Hematopoietic multipotent progenitor cell (in vitro differentiated cells): ENCODE measurements at regions not wholly inside any gene's neighbourhood (a gene's known extent, or its start where the extent isn't known, plus 50 kb on each side); places are given as distances from the start of the nearest gene placed in this dataset.

ENCODE experiments used
- DNase-seq, 3 donors: peaks; one replicate each; pipeline ENCODE4 v3.0.0-alpha.2; 2011 to 2015; ENCODE audit warnings: low read depth in 2 of 3, low spot score in 2 of 3

DNA sequence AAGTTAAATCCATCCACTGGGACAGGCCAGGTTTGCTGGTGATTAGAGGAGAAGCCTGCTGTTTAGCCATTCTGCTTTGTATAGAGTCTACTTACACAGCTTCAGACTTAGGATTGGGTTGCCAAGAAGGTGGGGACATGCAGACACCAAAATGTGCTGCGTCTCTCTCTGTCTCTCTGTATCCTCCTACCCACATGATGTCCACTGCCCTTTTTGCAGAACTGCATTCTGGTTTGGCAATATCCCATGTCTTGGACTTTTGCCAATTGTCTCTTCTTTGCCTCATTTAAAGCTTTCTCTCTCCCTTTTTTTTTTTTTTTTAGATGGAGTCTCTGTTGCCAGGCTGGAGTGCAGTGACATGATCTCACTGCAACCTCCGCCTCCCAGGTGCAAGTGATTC is 261.1 kb upstream of the FN1 start:
- DNase-seq = no peak

GRCh38 chr2:215695861-215696260 is 260.0 kb upstream of the FN1 start:
- DNase-seq = no peak

DNA sequence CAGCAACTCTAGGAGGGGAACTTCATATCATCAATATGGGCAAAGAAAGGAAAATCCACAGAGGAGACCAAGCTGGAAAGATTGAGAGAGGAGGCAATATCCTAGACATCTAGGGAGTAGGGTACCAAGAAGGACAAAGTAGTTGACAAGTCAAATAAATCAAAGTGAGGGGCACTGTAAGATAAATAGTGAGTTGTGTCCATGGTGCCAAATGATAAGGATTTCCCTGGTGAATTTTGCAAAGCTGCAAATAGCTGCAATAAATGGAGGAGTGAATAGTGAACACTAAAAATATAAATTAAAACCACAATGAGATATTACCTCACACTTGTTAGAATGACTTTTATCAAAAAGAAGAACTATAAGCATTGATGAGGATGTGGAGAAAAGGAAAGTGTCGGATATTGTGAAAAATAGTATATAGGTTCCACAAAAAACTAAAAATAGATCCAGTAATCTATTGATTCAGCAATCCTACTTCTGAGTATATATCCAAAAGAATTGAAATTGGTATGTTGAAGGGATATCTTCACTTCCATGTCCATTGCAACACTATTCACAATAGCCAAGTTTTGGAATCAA is 258.2 kb upstream of the FN1 start:
- DNase-seq = no peak

DNA sequence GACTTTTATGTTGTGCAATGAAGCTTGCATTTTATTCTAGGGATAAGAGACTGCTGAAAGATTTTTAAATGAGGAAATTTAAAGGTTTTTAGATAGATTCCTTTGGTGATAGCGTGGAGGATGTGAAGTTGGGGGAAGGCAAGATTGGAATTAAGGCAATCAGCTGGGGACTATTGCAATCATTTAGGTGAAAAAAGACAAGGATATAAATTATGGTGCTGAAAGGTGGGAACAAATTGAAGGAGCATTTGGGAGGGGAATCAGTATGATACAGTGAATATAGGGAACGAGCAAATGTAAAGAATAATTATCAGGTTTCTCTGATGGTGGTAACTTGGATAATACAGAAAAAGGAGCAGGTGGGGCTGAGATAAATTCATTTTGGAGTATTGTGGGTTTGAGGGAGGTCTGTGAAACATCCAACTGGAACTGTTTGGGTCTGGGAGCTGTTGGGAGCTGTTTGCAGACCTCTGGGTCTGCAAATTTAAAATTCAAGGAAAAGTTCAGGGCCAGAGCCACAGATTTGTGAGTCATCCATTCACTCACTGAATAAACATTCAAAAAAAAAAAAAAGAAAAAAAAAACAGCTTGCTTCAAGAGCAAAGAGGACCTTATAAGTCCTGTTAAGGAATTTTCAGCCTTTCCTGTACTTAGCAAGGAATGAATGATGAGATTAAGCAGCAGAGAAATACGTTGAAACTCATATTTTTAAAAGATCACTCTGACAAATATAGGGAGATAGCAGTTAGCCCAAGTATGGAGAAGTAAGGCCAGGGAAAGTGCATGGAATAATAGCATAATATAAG is 257.5 kb upstream of the FN1 start:
- DNase-seq = no peak

GRCh38 chr2:215692387-215693079 is 256.7 kb upstream of the FN1 start:
- no peak for DNase-seq

- DNase-seq = no peak
Measured at GRCh38 chr2:215691346-215691745, 255.5 kb upstream of the FN1 start.

DNA sequence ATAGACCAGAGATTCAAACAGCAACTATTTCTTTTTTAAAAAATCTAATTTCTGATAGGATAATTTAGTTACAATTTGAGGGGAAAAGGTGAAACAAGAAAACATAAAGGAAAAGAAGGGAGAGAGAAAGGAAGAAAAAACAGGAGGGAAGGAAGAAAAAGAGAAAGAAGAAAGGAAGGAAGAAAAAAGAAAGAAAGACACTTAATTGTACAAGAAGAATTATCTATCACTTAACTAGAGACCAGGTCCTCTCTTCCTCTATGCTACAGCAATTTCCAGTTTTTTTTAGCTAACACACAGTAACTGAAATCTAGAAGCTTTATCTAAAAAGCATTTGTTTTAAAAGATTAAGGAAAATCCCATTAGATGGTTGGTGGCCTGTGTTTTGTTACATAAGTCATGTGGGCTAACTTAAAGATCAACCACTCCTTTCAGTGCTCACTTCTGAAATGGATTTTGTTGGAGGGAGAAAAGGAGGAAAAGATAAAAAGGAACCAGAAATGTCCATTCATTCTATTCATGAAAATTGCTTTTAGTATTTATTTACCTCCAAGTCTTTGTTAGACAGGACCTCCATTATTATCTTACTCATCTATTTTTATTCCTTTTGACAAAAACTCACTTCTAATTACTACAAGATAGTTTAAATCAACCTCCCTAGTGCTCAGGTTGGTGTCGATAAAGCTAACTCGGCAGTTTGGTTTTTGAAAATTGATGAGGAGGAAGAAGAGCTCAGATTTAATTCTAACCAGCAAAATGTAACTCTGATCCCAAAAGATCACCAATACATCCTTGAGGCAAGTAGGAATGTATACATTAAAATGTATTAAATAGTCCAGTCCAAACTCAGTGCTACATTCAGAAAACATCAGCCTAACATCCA is 251.5 kb upstream of the FN1 start:
- no peak for DNase-seq

DNA sequence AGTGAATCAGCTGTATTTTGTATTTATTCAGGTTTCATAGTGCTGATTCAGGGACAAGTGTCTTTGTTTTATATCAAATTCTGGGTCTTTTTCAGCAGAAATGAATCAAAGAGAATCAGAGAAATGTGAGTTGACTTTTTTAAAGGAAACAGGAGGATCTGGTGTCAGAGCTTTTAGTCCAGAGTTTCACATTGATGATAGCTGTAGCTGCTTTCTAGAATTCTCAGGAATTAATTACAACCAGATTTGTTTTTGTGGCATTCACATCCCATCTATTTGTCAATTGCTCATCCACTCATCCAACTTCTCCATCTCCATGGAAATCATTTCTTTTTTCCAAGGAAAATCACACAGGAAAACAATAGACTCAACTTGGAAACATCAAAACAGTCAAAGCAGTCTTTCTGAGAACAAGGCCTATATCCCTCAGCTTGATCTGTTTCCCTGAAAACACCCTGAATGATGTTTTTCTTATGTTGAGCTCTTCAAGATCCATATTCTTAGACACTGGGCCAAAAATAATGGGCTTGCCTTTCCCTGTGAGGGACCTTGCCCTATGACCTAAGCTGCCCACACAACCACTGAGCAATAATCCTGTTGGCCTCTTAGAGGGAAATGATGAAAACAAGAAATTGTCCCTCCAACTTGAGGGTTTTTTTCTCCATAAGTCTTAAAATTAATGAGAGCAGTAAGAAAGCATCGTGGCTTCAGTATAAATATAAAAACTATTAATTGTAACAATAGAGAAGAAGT is 249.5 kb upstream of the FN1 start:
- DNase-seq = no peak

DNA sequence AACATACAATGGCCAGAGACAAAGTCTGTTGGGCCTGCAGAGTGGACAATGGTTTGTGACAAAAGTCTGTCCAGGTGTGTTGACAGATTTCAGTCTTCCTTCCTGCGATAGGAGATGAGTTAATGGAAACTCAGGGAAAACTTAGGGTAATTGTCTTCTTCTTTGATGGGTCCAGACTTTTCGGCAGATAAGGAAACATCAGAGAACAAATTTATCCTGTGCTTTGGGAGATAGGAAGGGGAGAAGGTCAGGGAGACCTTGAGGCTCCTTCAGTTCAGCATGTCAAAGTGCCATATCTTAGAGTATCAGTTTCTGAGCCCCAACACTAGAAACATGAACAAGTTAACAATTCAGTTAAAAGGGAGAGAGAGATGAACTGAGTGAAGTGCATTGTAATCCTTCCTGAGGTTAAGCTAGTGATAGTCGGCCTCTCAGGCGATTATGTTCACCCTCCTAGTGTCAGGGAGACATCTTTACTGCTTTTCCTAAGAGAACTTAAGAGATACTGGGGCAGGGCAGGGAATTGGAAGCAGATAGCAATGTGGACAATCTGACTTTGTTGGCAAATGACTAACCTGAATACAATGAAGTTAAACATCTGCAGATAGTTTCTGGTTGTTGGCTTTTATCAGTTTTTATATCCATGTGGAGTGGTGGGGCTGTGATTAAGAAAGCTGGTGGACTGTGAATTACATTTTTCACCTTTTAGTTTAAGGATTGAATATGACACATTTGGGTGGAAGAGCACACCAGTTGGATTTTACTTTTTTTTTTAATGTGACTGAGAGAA is 248.8 kb upstream of the FN1 start:
- DNase-seq = no peak

GRCh38 chr2:215683295-215683694 is 247.4 kb upstream of the FN1 start:
- DNase-seq = no peak

DNA sequence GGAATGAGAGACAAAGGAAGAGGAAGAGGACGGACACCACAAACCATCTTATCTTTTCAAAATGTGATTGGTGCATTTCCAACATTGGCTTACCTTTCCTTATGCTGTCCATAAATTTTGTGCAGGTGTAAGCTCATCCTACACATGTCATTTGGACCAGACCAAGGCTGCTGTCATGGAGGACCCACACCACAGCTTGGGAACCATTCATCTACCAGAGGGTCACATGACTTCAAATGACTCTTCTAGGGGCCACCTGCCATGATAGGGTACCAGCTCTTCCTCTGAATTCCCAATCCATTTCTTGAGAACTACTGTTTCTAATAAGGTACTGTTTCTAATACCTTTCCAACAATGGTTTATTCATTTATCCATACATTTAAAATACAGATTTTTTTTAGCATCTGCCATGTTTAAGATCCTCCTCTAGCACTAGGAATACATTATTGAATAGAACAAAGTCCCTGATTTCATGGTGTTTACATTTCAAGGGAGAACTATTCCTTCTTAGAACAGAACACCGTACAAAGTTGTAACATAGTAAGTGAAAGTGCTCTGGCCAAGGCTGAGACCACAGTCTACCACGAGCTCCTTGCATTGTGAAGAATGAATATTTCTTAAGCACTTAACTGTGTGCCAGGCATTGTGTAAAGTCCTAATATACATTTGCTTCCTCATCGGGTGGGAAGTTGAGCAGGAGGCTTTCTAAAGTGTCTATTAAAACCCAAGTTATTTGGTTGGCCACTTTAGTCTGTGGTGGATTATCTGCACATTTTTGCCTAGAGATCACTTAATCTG is 246.1 kb upstream of the FN1 start:
- no peak for DNase-seq

DNA sequence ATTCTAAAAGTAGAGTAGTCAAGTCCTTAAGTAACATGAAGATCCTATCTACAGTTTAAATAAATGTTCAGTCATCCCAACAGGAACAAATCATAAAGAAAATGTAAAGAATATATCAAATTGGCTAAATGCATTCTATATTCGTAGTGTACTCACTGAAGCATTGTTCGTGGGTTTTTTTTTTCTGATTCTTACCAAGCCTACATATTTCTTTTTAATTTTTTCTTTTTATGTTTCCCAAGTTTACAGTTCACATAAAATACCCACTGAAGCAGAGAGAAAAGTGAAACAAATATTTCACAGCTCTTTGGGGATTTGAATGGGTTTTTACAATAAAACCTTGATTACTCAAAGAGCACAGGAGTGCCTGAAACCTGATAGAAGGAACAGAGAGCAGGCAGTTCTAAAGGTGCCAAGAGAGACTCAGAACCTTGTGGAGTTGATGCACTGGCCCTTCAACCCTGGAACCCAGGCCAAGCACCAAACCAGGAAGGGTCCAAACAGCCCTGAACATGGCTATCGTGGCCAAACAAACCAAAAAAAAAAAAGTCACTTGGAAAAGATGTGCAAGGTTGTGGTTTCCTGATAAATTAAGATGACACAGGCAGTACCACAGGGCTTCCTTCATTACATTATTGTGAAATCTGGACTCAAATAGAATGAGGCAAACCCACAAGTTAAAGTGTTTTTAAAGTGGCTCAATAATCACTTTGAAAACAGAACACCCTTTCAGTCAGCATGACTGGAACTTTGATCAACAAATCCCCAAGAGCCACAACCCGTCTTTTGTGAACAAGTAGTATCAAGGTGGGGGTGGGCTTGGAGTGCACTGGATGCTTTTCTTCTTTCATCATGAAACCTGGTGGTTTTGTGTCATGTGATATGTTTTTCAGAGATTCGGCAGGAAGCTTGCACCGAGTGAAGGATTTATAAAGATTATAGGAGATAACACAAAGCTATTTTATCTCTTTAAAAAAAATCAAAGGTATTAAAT is 245.0 kb upstream of the FN1 start:
- peak; percentile 17 to 45 (median 26) for DNase-seq

GRCh38 chr2:215678094-215678493 is 242.2 kb upstream of the FN1 start:
- no peak for DNase-seq

DNA sequence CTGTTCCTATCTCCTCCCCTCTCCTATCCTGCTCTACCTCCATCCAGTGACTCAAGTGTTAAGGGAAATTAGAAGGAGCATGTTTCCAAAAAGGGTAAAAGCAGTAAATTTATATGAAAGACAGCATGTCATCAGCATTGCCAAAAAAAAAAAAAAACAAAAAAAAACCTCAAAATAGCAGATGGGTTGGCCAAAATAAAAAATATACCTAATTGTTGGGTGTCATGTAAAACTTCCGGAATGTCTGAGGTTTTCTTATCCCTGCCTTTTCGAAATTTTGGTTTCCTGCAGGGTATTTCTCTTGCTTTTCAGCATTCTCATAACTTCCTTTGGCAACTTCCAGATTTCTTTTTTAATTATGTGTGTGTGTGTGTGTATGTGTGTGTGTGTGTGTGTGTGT is 241.6 kb upstream of the FN1 start:
- DNase-seq = peak in 1 of 3 donors; percentile 36

- no peak for DNase-seq
Measured at GRCh38 chr2:215672406-215672805, 236.5 kb upstream of the FN1 start.

DNA sequence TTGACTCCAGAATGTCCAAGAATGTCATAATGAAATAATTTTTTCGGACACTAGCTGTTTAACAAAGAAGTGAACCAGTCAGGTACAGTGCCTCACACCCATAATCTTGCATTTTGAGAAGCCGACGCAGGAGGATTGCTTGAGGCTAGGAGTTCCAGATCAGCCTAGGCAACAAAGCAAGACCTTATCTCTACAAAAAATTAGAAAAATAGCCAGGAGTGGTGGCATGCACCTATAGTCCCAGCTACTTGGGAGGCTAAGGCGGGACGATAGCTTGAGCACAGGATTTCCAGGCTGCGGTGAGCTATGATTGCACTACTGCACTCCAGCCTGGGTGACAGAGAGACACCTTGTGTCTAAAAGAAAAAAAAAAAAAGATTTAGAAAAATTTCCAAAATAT is 235.8 kb upstream of the FN1 start:
- DNase-seq = no peak

DNA sequence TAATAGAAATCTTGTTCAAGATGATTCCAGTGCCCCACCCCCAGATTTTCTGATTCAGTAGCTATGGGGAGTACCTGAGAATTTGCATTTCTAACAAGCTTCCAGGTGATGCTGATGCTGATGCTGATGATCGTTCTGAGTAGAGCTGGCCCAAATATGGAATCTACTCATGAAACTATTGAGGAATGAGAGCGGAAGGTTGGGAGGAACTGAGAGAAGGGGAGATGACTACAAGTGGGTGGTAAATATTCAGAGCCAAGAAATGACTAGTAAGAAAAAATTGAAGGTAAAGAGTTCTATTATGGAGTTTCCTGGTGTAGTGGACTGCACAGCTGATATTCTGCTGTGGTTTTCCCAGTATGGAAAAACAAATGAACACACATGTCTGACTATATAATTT is 235.4 kb upstream of the FN1 start:
- no peak for DNase-seq
